Neural progenitor cell (in vitro differentiated cells): ENCODE measurements at regions not wholly inside any gene's neighbourhood (a gene's known extent, or its start where the extent isn't known, plus 50 kb on each side); places are given as distances from the start of the nearest gene placed in this dataset.
A peak's percentile ranks its signal among the peaks of the same experiment; 100 is the strongest.

Source experiments
- DNase-seq: peaks from one replicate; pipeline ENCODE4 v3.0.0-alpha.2; 2016; ENCODE audit warnings: low spot score
- H2AFZ ChIP-seq: fragments of 200-600 bp; sonication (generic); replicated peaks from 2 replicates; pipeline ENCODE4 v1.6.1; 2016; ENCODE audit warnings: antibody characterized with exemption
- H3F3A ChIP-seq: fragments of 200-600 bp; sonication (generic); 2 replicates; pipeline ENCODE4 v1.6.1; 2016; ENCODE audit warnings: antibody characterized with exemption, low read depth
- H3K27ac ChIP-seq: fragments of 200-600 bp; sonication (generic); 2 replicates; pipeline ENCODE4 v1.5.1; 2016; ENCODE audit warnings: mild to moderate bottlenecking
- H3K27me3 ChIP-seq: fragments of 200-600 bp; sonication (generic); 2 replicates; pipeline ENCODE4 v1.6.1; 2016; ENCODE audit warnings: mild to moderate bottlenecking, moderate library complexity
- H3K36me3 ChIP-seq: fragments of 200-600 bp; sonication (generic); 2 replicates; pipeline ENCODE4 v1.5.1; 2016
- H3K4me1 ChIP-seq: fragments of 200-600 bp; sonication (generic); 2 replicates; pipeline ENCODE4 v1.6.1; 2016; ENCODE audit warnings: mixed run types
- H3K4me2 ChIP-seq: fragments of 200-600 bp; sonication (generic); 2 replicates; pipeline ENCODE4 v1.6.1; 2016
- H3K4me3 ChIP-seq: fragments of 200-600 bp; sonication (generic); 2 replicates; pipeline ENCODE4 v1.5.1; 2016
- H3K79me2 ChIP-seq: fragments of 200-600 bp; sonication (generic); 2 replicates; pipeline ENCODE4 v1.6.1; 2016; ENCODE audit warnings: low read depth
- H3K9ac ChIP-seq: fragments of 200-600 bp; sonication (generic); 2 replicates; pipeline ENCODE4 v1.6.1; 2016
- H3K9me3 ChIP-seq: fragments of 200-600 bp; sonication (generic); 2 replicates; pipeline ENCODE4 v1.5.1; 2016; ENCODE audit warnings: low read depth
- H4K20me1 ChIP-seq: fragments of 200-600 bp; sonication (generic); 2 replicates; pipeline ENCODE4 v1.6.1; 2016; ENCODE audit warnings: low read depth
- H3K27ac Mint-ChIP-seq: 3 replicates; pipeline ENCODE4 v1.8.0; 2021; ENCODE audit warnings: mixed read lengths
- H3K27me3 Mint-ChIP-seq: 2 replicates; pipeline ENCODE4 v1.8.0; 2022; ENCODE audit warnings: low read depth, mild to moderate bottlenecking, inconsistent platforms, moderate library complexity, mixed read lengths; ENCODE audit not compliant: insufficient read depth
- H3K36me3 Mint-ChIP-seq: 3 replicates; pipeline ENCODE4 v1.8.0; 2021; ENCODE audit warnings: mixed read lengths
- H3K4me1 Mint-ChIP-seq: 3 replicates; pipeline ENCODE4 v1.8.0; 2021; ENCODE audit warnings: mixed read lengths
- H3K4me3 Mint-ChIP-seq: 3 replicates; pipeline ENCODE4 v1.8.0; 2021; ENCODE audit warnings: mild to moderate bottlenecking, moderate library complexity, mixed read lengths
- H3K9me3 Mint-ChIP-seq: 3 replicates; pipeline ENCODE4 v1.8.0; 2020; ENCODE audit warnings: mixed read lengths
- CTCF ChIP-seq: fragments of 200-600 bp; sonication (generic); IDR thresholded peaks from 2 replicates; pipeline ENCODE4 v1.5.1; 2017; ENCODE audit warnings: antibody characterized with exemption, mild to moderate bottlenecking
- EZH2 ChIP-seq: fragments of 200-600 bp; sonication (generic); IDR thresholded peaks from 2 replicates; pipeline ENCODE4 v1.6.1; 2017; ENCODE audit warnings: antibody characterized with exemption, mild to moderate bottlenecking, moderate library complexity
- EZH2phosphoT487 ChIP-seq: fragments of 200-600 bp; sonication (generic); IDR thresholded peaks from 2 replicates; pipeline ENCODE4 v1.6.1; 2017; ENCODE audit warnings: antibody characterized with exemption

GRCh38 chr7:83441-83840 lies 108.9 kb upstream of the FAM20C start:
- TF ChIP-seq CTCF (no peak), EZH2 (no peak), EZH2phosphoT487 (no peak)
- Mint-ChIP-seq H3K36me3 (no peaks in the 10 kb centered on the region), H3K27ac (no peak overlapping the region), H3K9me3 (no peaks in the 10 kb centered on the region), H3K4me3 (no peak overlapping the region), H3K27me3 (peaks cover 23% of the 10 kb centered on the region), H3K4me1 (peaks cover 50% of the 10 kb centered on the region)
- no peak for DNase-seq
- Histone ChIP-seq H3K27ac (no peak overlapping the region), H3K9me3 (no peaks in the 10 kb centered on the region), H3K4me2 (no peak overlapping the region), H3K79me2 (no peaks in the 10 kb centered on the region), H3K9ac (no peak overlapping the region), H4K20me1 (no peaks in the 10 kb centered on the region), H2AFZ (no peak overlapping the region), H3K4me3 (no peak overlapping the region), H3F3A (no peaks in the 10 kb centered on the region), H3K4me1 (peaks cover 15% of the 10 kb centered on the region), H3K27me3 (no peaks in the 10 kb centered on the region), H3K36me3 (no peaks in the 10 kb centered on the region)

GRCh38 chr7:83861-84632 lies 108.3 kb upstream of the FAM20C start:
- peaks cover 56% of the 10 kb centered on the region for H3K4me1 Mint-ChIP-seq
- H3K9me3 ChIP-seq, result no peaks in the 10 kb centered on the region
- H3K79me2 ChIP-seq, result no peaks in the 10 kb centered on the region
- no peaks in the 10 kb centered on the region for H4K20me1 ChIP-seq
- no peak for TF ChIP-seq CTCF
- TF ChIP-seq EZH2, result no peak
- no peak for TF ChIP-seq EZH2phosphoT487
- H3K4me3 Mint-ChIP-seq, result no peak overlapping the region
- no peak overlapping the region for H2AFZ ChIP-seq
- no peaks in the 10 kb centered on the region for H3K27me3 ChIP-seq
- no peak overlapping the region for H3K9ac ChIP-seq
- H3K4me1 ChIP-seq, result peaks cover 15% of the 10 kb centered on the region
- no peaks in the 10 kb centered on the region for H3F3A ChIP-seq
- no peak overlapping the region for H3K4me3 ChIP-seq
- H3K4me2 ChIP-seq, result no peak overlapping the region
- H3K36me3 Mint-ChIP-seq, result no peaks in the 10 kb centered on the region
- H3K27ac Mint-ChIP-seq, result peak overlapping the region; percentile 76
- no peaks in the 10 kb centered on the region for H3K36me3 ChIP-seq
- no peak for DNase-seq
- H3K27me3 Mint-ChIP-seq, result peaks cover 23% of the 10 kb centered on the region
- H3K27ac ChIP-seq, result no peak overlapping the region
- no peaks in the 10 kb centered on the region for H3K9me3 Mint-ChIP-seq

GRCh38 chr7:84633-85020 lies 107.7 kb upstream of the FAM20C start:
- DNase-seq, result no peak
- H3K9ac ChIP-seq, result no peak overlapping the region
- no peak overlapping the region for H3K4me3 Mint-ChIP-seq
- H3K27ac ChIP-seq, result no peak overlapping the region
- no peaks in the 10 kb centered on the region for H3F3A ChIP-seq
- no peaks in the 10 kb centered on the region for H3K9me3 ChIP-seq
- H3K4me3 ChIP-seq, result no peak overlapping the region
- H4K20me1 ChIP-seq, result no peaks in the 10 kb centered on the region
- H3K4me1 Mint-ChIP-seq, result peaks cover 60% of the 10 kb centered on the region
- peak overlapping the region; percentile 76 for H3K27ac Mint-ChIP-seq
- H2AFZ ChIP-seq, result no peak overlapping the region
- H3K9me3 Mint-ChIP-seq, result no peaks in the 10 kb centered on the region
- no peak for TF ChIP-seq CTCF
- TF ChIP-seq EZH2phosphoT487, result no peak
- no peak for TF ChIP-seq EZH2
- H3K4me2 ChIP-seq, result no peak overlapping the region
- peaks cover 24% of the 10 kb centered on the region for H3K27me3 Mint-ChIP-seq
- H3K27me3 ChIP-seq, result no peaks in the 10 kb centered on the region
- H3K79me2 ChIP-seq, result no peaks in the 10 kb centered on the region
- peaks cover 16% of the 10 kb centered on the region for H3K4me1 ChIP-seq
- H3K36me3 ChIP-seq, result no peaks in the 10 kb centered on the region
- H3K36me3 Mint-ChIP-seq, result no peaks in the 10 kb centered on the region
